Gastrocnemius medialis (tissue), 4 donors: ENCODE measurements at regions not wholly inside any gene's neighbourhood (a gene's known extent, or its start where the extent isn't known, plus 50 kb on each side); places are given as distances from the start of the nearest gene placed in this dataset.

Experiments used
- POLR2A ChIP-seq, 2 donors: fragments of 450-650 bp; IDR thresholded peaks; one replicate each; pipeline ENCODE4 v1.6.1; 2017; ENCODE audit warnings: antibody characterized with exemption in 2 of 2, mild to moderate bottlenecking in 2 of 2, moderate library complexity in 2 of 2
- TF ChIP-seq, protein P1 (sequence below), 5 experiments: fragments of 450-650 bp in 3 of 5; fragments of 200-600 bp in 2 of 5; sonication (generic) in 2 of 5; IDR thresholded peaks in 4 of 5; conservative IDR thresholded peaks in 1 of 5; 1 replicate in 4 of 5; 2 replicates in 1 of 5; pipeline ENCODE4 v1.5.1; 2016 to 2019; ENCODE audit warnings: antibody characterized with exemption in 5 of 5, mild to moderate bottlenecking in 3 of 5, moderate library complexity in 3 of 5

DNA sequence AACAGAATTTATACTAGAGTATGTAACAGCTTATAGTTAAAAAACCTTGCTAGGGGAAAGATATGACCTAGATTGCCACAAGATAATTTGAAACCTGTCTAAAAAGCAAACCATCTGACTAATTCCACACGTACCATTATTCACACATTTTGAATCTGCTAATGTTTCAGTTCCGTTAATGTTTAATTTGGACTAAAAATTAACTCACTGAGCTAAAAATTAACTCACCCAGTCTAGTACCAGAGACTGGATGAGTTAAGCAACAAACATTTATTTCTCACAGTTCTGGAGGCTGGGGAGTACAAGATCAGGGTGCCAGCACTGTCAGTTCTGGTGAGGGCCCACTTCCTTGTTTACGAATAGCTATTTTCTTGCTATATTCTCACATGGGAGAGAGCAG is 231.5 kb upstream of the DIAPH2 start:
- TF ChIP-seq, protein P1, sequence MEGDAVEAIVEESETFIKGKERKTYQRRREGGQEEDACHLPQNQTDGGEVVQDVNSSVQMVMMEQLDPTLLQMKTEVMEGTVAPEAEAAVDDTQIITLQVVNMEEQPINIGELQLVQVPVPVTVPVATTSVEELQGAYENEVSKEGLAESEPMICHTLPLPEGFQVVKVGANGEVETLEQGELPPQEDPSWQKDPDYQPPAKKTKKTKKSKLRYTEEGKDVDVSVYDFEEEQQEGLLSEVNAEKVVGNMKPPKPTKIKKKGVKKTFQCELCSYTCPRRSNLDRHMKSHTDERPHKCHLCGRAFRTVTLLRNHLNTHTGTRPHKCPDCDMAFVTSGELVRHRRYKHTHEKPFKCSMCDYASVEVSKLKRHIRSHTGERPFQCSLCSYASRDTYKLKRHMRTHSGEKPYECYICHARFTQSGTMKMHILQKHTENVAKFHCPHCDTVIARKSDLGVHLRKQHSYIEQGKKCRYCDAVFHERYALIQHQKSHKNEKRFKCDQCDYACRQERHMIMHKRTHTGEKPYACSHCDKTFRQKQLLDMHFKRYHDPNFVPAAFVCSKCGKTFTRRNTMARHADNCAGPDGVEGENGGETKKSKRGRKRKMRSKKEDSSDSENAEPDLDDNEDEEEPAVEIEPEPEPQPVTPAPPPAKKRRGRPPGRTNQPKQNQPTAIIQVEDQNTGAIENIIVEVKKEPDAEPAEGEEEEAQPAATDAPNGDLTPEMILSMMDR (IDR thresholded peaks at IDR 0.05 in 4 of 5, conservative IDR thresholded peaks at IDR 0.05 in 1 of 5), result no peak
- TF ChIP-seq POLR2A (IDR thresholded peaks at IDR 0.05), result no peak
